ENCODE measurements at regions not wholly inside any gene's neighbourhood (a gene's known extent, or its start where the extent isn't known, plus 50 kb on each side); places are given as distances from the start of the nearest gene placed in this dataset.

GRCh38 chr6:77403424-77403823, 59.9 kb downstream of the HTR1B start:
- FAIRE-seq: no peak

GRCh38 chr6:77401231-77401630, 62.1 kb downstream of the HTR1B start:
- FAIRE-seq: no peak

GRCh38 chr6:77397561-77397960, 65.7 kb downstream of the HTR1B start:
- no peak for FAIRE-seq

GRCh38 chr6:77389402-77389801, 73.9 kb downstream of the HTR1B start:
- FAIRE-seq: no peak

- no peak for FAIRE-seq
Observed at GRCh38 chr6:77383026-77383425, 80.3 kb downstream of the HTR1B start.

- no peak for FAIRE-seq
Observed at GRCh38 chr6:77373955-77374354, 89.3 kb downstream of the HTR1B start.

- no peak for FAIRE-seq
Observed at GRCh38 chr6:77371748-77372147, 91.5 kb downstream of the HTR1B start.

GRCh38 chr6:77368660-77369313, 94.5 kb downstream of the HTR1B start:
- FAIRE-seq: no peak

GRCh38 chr6:77366798-77367197, 96.5 kb downstream of the HTR1B start:
- FAIRE-seq: no peak

GRCh38 chr6:77363702-77364101, 99.6 kb downstream of the HTR1B start:
- FAIRE-seq: no peak

- no peak for FAIRE-seq
Observed at GRCh38 chr6:77362055-77362454, 101.2 kb downstream of the HTR1B start.

- FAIRE-seq: no peak
Observed at GRCh38 chr6:77361018-77361417, 102.3 kb downstream of the HTR1B start.

- no peak for FAIRE-seq
Observed at GRCh38 chr6:77356821-77357220, 106.5 kb downstream of the HTR1B start.

- no peak for FAIRE-seq
Observed at GRCh38 chr6:77354581-77354980, 108.7 kb downstream of the HTR1B start.

- FAIRE-seq: no peak
Observed at GRCh38 chr6:77353129-77353528, 110.2 kb downstream of the HTR1B start.

GRCh38 chr6:77341058-77341986, 122.0 kb downstream of the HTR1B start:
- no peak for FAIRE-seq

GRCh38 chr6:77340331-77340730, 123.0 kb downstream of the HTR1B start:
- no peak for FAIRE-seq

- no peak for FAIRE-seq
Observed at GRCh38 chr6:77339926-77340325, 123.4 kb downstream of the HTR1B start.

GRCh38 chr6:77337392-77337791, 125.9 kb downstream of the HTR1B start:
- no peak for FAIRE-seq

GRCh38 chr6:77334093-77334492, 129.2 kb downstream of the HTR1B start:
- no peak for FAIRE-seq

GRCh38 chr6:77332915-77333623, 130.2 kb downstream of the HTR1B start:
- FAIRE-seq: no peak

- no peak for FAIRE-seq
Observed at GRCh38 chr6:77326711-77327110, 136.6 kb downstream of the HTR1B start.

- FAIRE-seq: no peak
Observed at GRCh38 chr6:77326029-77326428, 137.3 kb downstream of the HTR1B start.

- no peak for FAIRE-seq
Observed at GRCh38 chr6:77324866-77325265, 138.4 kb downstream of the HTR1B start.
